Kidney (tissue), 13 donors: ENCODE measurements at regions not wholly inside any gene's neighbourhood (a gene's known extent, or its start where the extent isn't known, plus 50 kb on each side); places are given as distances from the start of the nearest gene placed in this dataset.
A peak's percentile ranks its signal among the peaks of the same experiment; 100 is the strongest.

ENCODE experiments used
- DNase-seq, 5 donors: peaks; one replicate each; pipeline ENCODE4 v3.0.0-alpha.2; 2013 to 2020
- FAIRE-seq: peaks from 2 replicates; lab custom pipeline; 2012; peaks lifted over from hg19 to GRCh38; lab: Jason Lieb, UNC
- H3K27ac ChIP-seq, 2 donors: one replicate each; pipeline ENCODE4 v1.7.0; 2013; ENCODE audit warnings: low read depth in 2 of 2, low read length in 2 of 2, inconsistent platforms in 1 of 2
- H3K27me3 ChIP-seq: one replicate; pipeline ENCODE4 v1.7.1; 2013; ENCODE audit warnings: low read length, inconsistent platforms; ENCODE audit not compliant: control insufficient read depth, insufficient read depth
- H3K36me3 ChIP-seq, 3 donors: one replicate each; pipeline versions ENCODE4 v1.7.0 to v1.7.1; 2013; ENCODE audit warnings: low read length in 3 of 3, control low read depth in 1 of 3, inconsistent platforms in 1 of 3; ENCODE audit not compliant: insufficient read depth in 3 of 3, control insufficient read depth in 2 of 3
- H3K4me1 ChIP-seq, 3 donors: one replicate each; pipeline versions ENCODE4 v1.7.0 to v1.7.1; 2013; ENCODE audit warnings: low read length in 3 of 3, inconsistent platforms in 1 of 3, low read depth in 1 of 3; ENCODE audit not compliant: control insufficient read depth in 2 of 3, insufficient read depth in 2 of 3
- H3K4me3 ChIP-seq, 3 donors: one replicate each; pipeline versions ENCODE4 v1.7.0 to v1.8.1; 2013; ENCODE audit warnings: low read length in 3 of 3, control low read depth in 1 of 3, inconsistent platforms in 1 of 3
- H3K9ac ChIP-seq, 3 donors: one replicate each; pipeline versions ENCODE4 v1.7.0 to v1.7.1; 2013; ENCODE audit warnings: low read length in 3 of 3, control low read depth in 1 of 3, inconsistent platforms in 1 of 3
- H3K9me3 ChIP-seq, 3 donors: one replicate each; pipeline versions ENCODE4 v1.7.0 to v1.7.1; 2013; ENCODE audit warnings: low read length in 3 of 3, control low read depth in 1 of 3, inconsistent platforms in 1 of 3; ENCODE audit not compliant: control insufficient read depth in 2 of 3, insufficient read depth in 1 of 3
- CTCF ChIP-seq: IDR thresholded peaks from 3 replicates; pipeline ENCODE4 v1.5.1; 2012; ENCODE audit warnings: mild to moderate bottlenecking, moderate library complexity, borderline replicate concordance; ENCODE audit not compliant: insufficient read depth; ENCODE audit errors: extremely low read depth
- intact Hi-C: fragments of 100-400 bp; cut with DNase I; formaldehyde crosslinking; loops from one replicate; pipeline ENCODE4 v1.11.1; 2022
- donor health status: control.
- donor health status: control.
- donor health status: control.
- donor health status: control.
- donor health status: control.
- donor health status: DM: yes; HTN: yes; CAD: no.
- donor health status: Normal renal cell carcinoma (clear cell type).

- Histone ChIP-seq H3K36me3 (no peaks in the 10 kb centered on the region), H3K4me1 (peaks cover 0 to 2% (median 0%) of the 10 kb centered on the region in 3 donors), H3K9ac (no peak overlapping the region), H3K9me3 (no peaks in the 10 kb centered on the region), H3K4me3 (no peak overlapping the region), H3K27ac (no peak overlapping the region), H3K27me3 (no peaks in the 10 kb centered on the region)
- TF ChIP-seq CTCF, result no peak
- FAIRE-seq (no peak), DNase-seq (no peak)
- intact Hi-C loops, result no loop called here
Observed at GRCh38 chr2:101623031-101623521, 74.4 kb upstream of the MAP4K4 start.

- no peaks in the 10 kb centered on the region for H3K27me3 ChIP-seq
- H3K4me1 ChIP-seq, result peaks cover 0 to 2% (median 0%) of the 10 kb centered on the region in 3 donors
- no peak overlapping the region for H3K9ac ChIP-seq
- no peaks in the 10 kb centered on the region for H3K9me3 ChIP-seq
- DNase-seq, result no peak
- H3K36me3 ChIP-seq, result no peaks in the 10 kb centered on the region
- no peak for FAIRE-seq
- intact Hi-C loops, result no loop called here
- TF ChIP-seq CTCF, result no peak
- H3K4me3 ChIP-seq, result no peak overlapping the region
- H3K27ac ChIP-seq, result no peak overlapping the region
Observed at GRCh38 chr2:101622210-101623030, 75.1 kb upstream of the MAP4K4 start.

GRCh38 chr2:101619191-101619591 is 78.3 kb upstream of the MAP4K4 start:
- FAIRE-seq (no peak), DNase-seq (peak in 2 of 5 donors; percentile 14 to 16)
- H3K4me1 ChIP-seq, result peaks cover 0 to 2% (median 0%) of the 10 kb centered on the region in 3 donors
- intact Hi-C loops, result no loop called here
- no peak overlapping the region for H3K9ac ChIP-seq
- H3K4me3 ChIP-seq, result no peak overlapping the region
- TF ChIP-seq CTCF, result no peak
- no peak overlapping the region for H3K27ac ChIP-seq
- H3K36me3 ChIP-seq, result no peaks in the 10 kb centered on the region
- H3K27me3 ChIP-seq, result no peaks in the 10 kb centered on the region
- H3K9me3 ChIP-seq, result no peaks in the 10 kb centered on the region
